T-helper 1 cell treated with Interleukin-12 subunit alpha and Interleukin-12 subunit beta and Interleukin-4 antibody, amounts not matched to agents 30 μg/mL and 1 μg/mL, for 36 hours (primary cell): ENCODE measurements at regions not wholly inside any gene's neighbourhood (a gene's known extent, or its start where the extent isn't known, plus 50 kb on each side); places are given as distances from the start of the nearest gene placed in this dataset.

Experiments used
- H3K27ac Mint-ChIP-seq: one replicate; pipeline ENCODE4 v1.8.0; 2021; ENCODE audit warnings: mild to moderate bottlenecking, mixed read lengths
- H3K27me3 Mint-ChIP-seq: one replicate; pipeline ENCODE4 v1.8.0; 2021; ENCODE audit warnings: low read depth, mixed read lengths
- H3K36me3 Mint-ChIP-seq: one replicate; pipeline ENCODE4 v1.8.0; 2021; ENCODE audit warnings: low read depth, mixed read lengths
- H3K4me1 Mint-ChIP-seq: one replicate; pipeline ENCODE4 v1.8.0; 2021; ENCODE audit warnings: low read depth, mixed read lengths
- H3K4me3 Mint-ChIP-seq: one replicate; pipeline ENCODE4 v1.8.0; 2021; ENCODE audit warnings: mild to moderate bottlenecking, moderate library complexity, mixed read lengths
- H3K9me3 Mint-ChIP-seq: one replicate; pipeline ENCODE4 v1.8.0; 2021; ENCODE audit warnings: mixed read lengths

- no peak overlapping the region for H3K27ac Mint-ChIP-seq
- H3K4me3 Mint-ChIP-seq: no peak overlapping the region
- no peaks in the 10 kb centered on the region for H3K27me3 Mint-ChIP-seq
- no peaks in the 10 kb centered on the region for H3K9me3 Mint-ChIP-seq
- H3K4me1 Mint-ChIP-seq: no peaks in the 10 kb centered on the region
- H3K36me3 Mint-ChIP-seq: no peaks in the 10 kb centered on the region
Observed at GRCh38 chr3:66715806-66716205, 215.0 kb upstream of the LRIG1 start.

GRCh38 chr3:66717806-66718205, 217.0 kb upstream of the LRIG1 start:
- peaks cover 4% of the 10 kb centered on the region for H3K27me3 Mint-ChIP-seq
- no peaks in the 10 kb centered on the region for H3K4me1 Mint-ChIP-seq

GRCh38 chr3:66719796-66720356, 219.1 kb upstream of the LRIG1 start:
- no peaks in the 10 kb centered on the region for H3K4me1 Mint-ChIP-seq
- H3K4me3 Mint-ChIP-seq: no peak overlapping the region
- H3K9me3 Mint-ChIP-seq: no peaks in the 10 kb centered on the region
- H3K27ac Mint-ChIP-seq: no peak overlapping the region
- H3K27me3 Mint-ChIP-seq: peaks cover 4% of the 10 kb centered on the region
- no peaks in the 10 kb centered on the region for H3K36me3 Mint-ChIP-seq

More at GRCh38 chr3:66717806-66718205, 217.0 kb upstream of the LRIG1 start:
- Mint-ChIP-seq H3K9me3 (no peaks in the 10 kb centered on the region), H3K4me3 (no peak overlapping the region), H3K36me3 (no peaks in the 10 kb centered on the region), H3K27ac (no peak overlapping the region)

- Mint-ChIP-seq H3K27ac (no peak overlapping the region), H3K36me3 (no peaks in the 10 kb centered on the region)
Observed at GRCh38 chr3:66720508-66720907, 219.7 kb upstream of the LRIG1 start.

GRCh38 chr3:66722675-66723074, 221.9 kb upstream of the LRIG1 start:
- Mint-ChIP-seq H3K27me3 (peaks cover 4% of the 10 kb centered on the region), H3K27ac (no peak overlapping the region), H3K9me3 (no peaks in the 10 kb centered on the region), H3K4me1 (no peaks in the 10 kb centered on the region), H3K4me3 (no peak overlapping the region), H3K36me3 (no peaks in the 10 kb centered on the region)

More at GRCh38 chr3:66720508-66720907, 219.7 kb upstream of the LRIG1 start:
- peaks cover 4% of the 10 kb centered on the region for H3K27me3 Mint-ChIP-seq
- no peak overlapping the region for H3K4me3 Mint-ChIP-seq
- H3K9me3 Mint-ChIP-seq: no peaks in the 10 kb centered on the region
- no peaks in the 10 kb centered on the region for H3K4me1 Mint-ChIP-seq

- Mint-ChIP-seq H3K4me1 (no peaks in the 10 kb centered on the region), H3K27me3 (peaks cover 4% of the 10 kb centered on the region), H3K9me3 (no peaks in the 10 kb centered on the region), H3K4me3 (no peak overlapping the region), H3K36me3 (no peaks in the 10 kb centered on the region), H3K27ac (no peak overlapping the region)
Observed at GRCh38 chr3:66723231-66723630, 222.4 kb upstream of the LRIG1 start.

- Mint-ChIP-seq H3K27ac (no peak overlapping the region), H3K27me3 (peaks cover 4% of the 10 kb centered on the region), H3K36me3 (no peaks in the 10 kb centered on the region), H3K4me1 (no peaks in the 10 kb centered on the region), H3K4me3 (no peak overlapping the region), H3K9me3 (no peaks in the 10 kb centered on the region)
Observed at GRCh38 chr3:66729687-66730393, 229.0 kb upstream of the LRIG1 start.

- Mint-ChIP-seq H3K4me3 (no peak overlapping the region), H3K27ac (no peak overlapping the region), H3K9me3 (no peaks in the 10 kb centered on the region), H3K36me3 (no peaks in the 10 kb centered on the region), H3K4me1 (no peaks in the 10 kb centered on the region), H3K27me3 (no peaks in the 10 kb centered on the region)
Observed at GRCh38 chr3:66738625-66739365, 238.0 kb upstream of the LRIG1 start.

- Mint-ChIP-seq H3K27ac (no peak overlapping the region), H3K4me3 (no peak overlapping the region), H3K36me3 (no peaks in the 10 kb centered on the region), H3K27me3 (no peaks in the 10 kb centered on the region), H3K9me3 (no peaks in the 10 kb centered on the region), H3K4me1 (no peaks in the 10 kb centered on the region)
Observed at GRCh38 chr3:66740260-66740659, 239.4 kb upstream of the LRIG1 start.

- no peak overlapping the region for H3K27ac Mint-ChIP-seq
- H3K27me3 Mint-ChIP-seq: peaks cover 3% of the 10 kb centered on the region
- no peaks in the 10 kb centered on the region for H3K4me1 Mint-ChIP-seq
- H3K36me3 Mint-ChIP-seq: no peaks in the 10 kb centered on the region
- no peaks in the 10 kb centered on the region for H3K9me3 Mint-ChIP-seq
- no peak overlapping the region for H3K4me3 Mint-ChIP-seq
Observed at GRCh38 chr3:66744521-66744920, 243.7 kb upstream of the LRIG1 start.

GRCh38 chr3:66744986-66745385, 244.2 kb upstream of the LRIG1 start:
- no peaks in the 10 kb centered on the region for H3K9me3 Mint-ChIP-seq
- H3K4me1 Mint-ChIP-seq: no peaks in the 10 kb centered on the region
- no peak overlapping the region for H3K4me3 Mint-ChIP-seq
- no peaks in the 10 kb centered on the region for H3K36me3 Mint-ChIP-seq
- peaks cover 3% of the 10 kb centered on the region for H3K27me3 Mint-ChIP-seq
- H3K27ac Mint-ChIP-seq: no peak overlapping the region

- Mint-ChIP-seq H3K4me1 (no peaks in the 10 kb centered on the region), H3K4me3 (no peak overlapping the region), H3K27ac (no peak overlapping the region), H3K27me3 (peaks cover 3% of the 10 kb centered on the region), H3K9me3 (no peaks in the 10 kb centered on the region), H3K36me3 (no peaks in the 10 kb centered on the region)
Observed at GRCh38 chr3:66747261-66747660, 246.4 kb upstream of the LRIG1 start.

GRCh38 chr3:66747696-66748095, 246.9 kb upstream of the LRIG1 start:
- peaks cover 3% of the 10 kb centered on the region for H3K27me3 Mint-ChIP-seq
- H3K4me3 Mint-ChIP-seq: no peak overlapping the region
- no peak overlapping the region for H3K27ac Mint-ChIP-seq
- no peaks in the 10 kb centered on the region for H3K4me1 Mint-ChIP-seq
- no peaks in the 10 kb centered on the region for H3K9me3 Mint-ChIP-seq
- H3K36me3 Mint-ChIP-seq: no peaks in the 10 kb centered on the region

- Mint-ChIP-seq H3K9me3 (no peaks in the 10 kb centered on the region), H3K4me1 (no peaks in the 10 kb centered on the region), H3K4me3 (no peak overlapping the region), H3K27ac (no peak overlapping the region), H3K36me3 (no peaks in the 10 kb centered on the region), H3K27me3 (peaks cover 3% of the 10 kb centered on the region)
Observed at GRCh38 chr3:66748175-66748876, 247.5 kb upstream of the LRIG1 start.
